ENCODE measurements at regions not wholly inside any gene's neighbourhood (a gene's known extent, or its start where the extent isn't known, plus 50 kb on each side); places are given as distances from the start of the nearest gene placed in this dataset.

- no peak for DNase-seq (ENCODE audit: low read depth in 2 of 2)
These were observed 370.0 kb downstream of the SLC4A3 start for GRCh38 chr2:219997341-219997851.

GRCh38 chr2:219998107-219998506, 370.7 kb downstream of the SLC4A3 start:
- DNase-seq (ENCODE audit: low read depth in 2 of 2), result peak in 1 of 2 experiments; percentile 57

- no peak for DNase-seq (ENCODE audit: low read depth in 2 of 2)
These were observed 371.3 kb downstream of the SLC4A3 start for GRCh38 chr2:219998714-219999227.

- no peak for DNase-seq (ENCODE audit: low read depth in 2 of 2)
These were observed 372.6 kb downstream of the SLC4A3 start for GRCh38 chr2:220000080-220000479.

GRCh38 chr2:220000586-220000985, 373.2 kb downstream of the SLC4A3 start:
- DNase-seq (ENCODE audit: low read depth in 2 of 2), result no peak

GRCh38 chr2:220001751-220002150, 374.3 kb downstream of the SLC4A3 start:
- peak; percentile 85 to 86 for DNase-seq (ENCODE audit: low read depth in 2 of 2)

GRCh38 chr2:220002251-220002650, 374.8 kb downstream of the SLC4A3 start:
- no peak for DNase-seq (ENCODE audit: low read depth in 2 of 2)

GRCh38 chr2:220002699-220003098, 375.3 kb downstream of the SLC4A3 start:
- no peak for DNase-seq (ENCODE audit: low read depth in 2 of 2)

GRCh38 chr2:220005362-220005761, 377.9 kb downstream of the SLC4A3 start:
- DNase-seq (ENCODE audit: low read depth in 2 of 2), result no peak

GRCh38 chr2:220006152-220006621, 378.8 kb downstream of the SLC4A3 start:
- peak in 1 of 2 experiments; percentile 45 for DNase-seq (ENCODE audit: low read depth in 2 of 2)

- DNase-seq (ENCODE audit: low read depth in 2 of 2), result no peak
These were observed 384.4 kb downstream of the SLC4A3 start for GRCh38 chr2:220011859-220012258.

GRCh38 chr2:220014961-220015360, 387.5 kb downstream of the SLC4A3 start:
- DNase-seq (ENCODE audit: low read depth in 2 of 2), result no peak

GRCh38 chr2:220015576-220015975, 388.1 kb downstream of the SLC4A3 start:
- no peak for DNase-seq (ENCODE audit: low read depth in 2 of 2)

- no peak for DNase-seq (ENCODE audit: low read depth in 2 of 2)
These were observed 397.8 kb downstream of the SLC4A3 start for GRCh38 chr2:220025207-220025606.

GRCh38 chr2:220029013-220029412, 401.6 kb downstream of the SLC4A3 start:
- DNase-seq (ENCODE audit: low read depth in 2 of 2), result no peak

- peak; percentile 36 to 45 for DNase-seq (ENCODE audit: low read depth in 2 of 2)
These were observed 406.1 kb downstream of the SLC4A3 start for GRCh38 chr2:220033546-220033945.

- DNase-seq (ENCODE audit: low read depth in 2 of 2), result peak; percentile 52 to 62
These were observed 407.1 kb downstream of the SLC4A3 start for GRCh38 chr2:220034426-220035130.

GRCh38 chr2:220036431-220036830, 409.0 kb downstream of the SLC4A3 start:
- no peak for DNase-seq (ENCODE audit: low read depth in 2 of 2)

- no peak for DNase-seq (ENCODE audit: low read depth in 2 of 2)
These were observed 412.9 kb downstream of the SLC4A3 start for GRCh38 chr2:220040346-220040745.

- DNase-seq (ENCODE audit: low read depth in 2 of 2), result no peak
These were observed 414.0 kb downstream of the SLC4A3 start for GRCh38 chr2:220041447-220041846.

GRCh38 chr2:220043155-220043989, 415.9 kb downstream of the SLC4A3 start:
- peak; percentile 37 for DNase-seq (ENCODE audit: low read depth in 2 of 2)

- DNase-seq (ENCODE audit: low read depth in 2 of 2), result no peak
These were observed 416.5 kb downstream of the SLC4A3 start for GRCh38 chr2:220043990-220044335.

GRCh38 chr2:220044383-220044782, 417.0 kb downstream of the SLC4A3 start:
- no peak for DNase-seq (ENCODE audit: low read depth in 2 of 2)

Measured in fibroblast of skin of left quadriceps (primary cell).